ENCODE measurements at regions not wholly inside any gene's neighbourhood (a gene's known extent, or its start where the extent isn't known, plus 50 kb on each side); places are given as distances from the start of the nearest gene placed in this dataset.
"Not testable (repeated sequence)": the region's sequence is repeated elsewhere in the genome, so short reads cannot be mapped to it uniquely, and the experiment has no call there.

DNA sequence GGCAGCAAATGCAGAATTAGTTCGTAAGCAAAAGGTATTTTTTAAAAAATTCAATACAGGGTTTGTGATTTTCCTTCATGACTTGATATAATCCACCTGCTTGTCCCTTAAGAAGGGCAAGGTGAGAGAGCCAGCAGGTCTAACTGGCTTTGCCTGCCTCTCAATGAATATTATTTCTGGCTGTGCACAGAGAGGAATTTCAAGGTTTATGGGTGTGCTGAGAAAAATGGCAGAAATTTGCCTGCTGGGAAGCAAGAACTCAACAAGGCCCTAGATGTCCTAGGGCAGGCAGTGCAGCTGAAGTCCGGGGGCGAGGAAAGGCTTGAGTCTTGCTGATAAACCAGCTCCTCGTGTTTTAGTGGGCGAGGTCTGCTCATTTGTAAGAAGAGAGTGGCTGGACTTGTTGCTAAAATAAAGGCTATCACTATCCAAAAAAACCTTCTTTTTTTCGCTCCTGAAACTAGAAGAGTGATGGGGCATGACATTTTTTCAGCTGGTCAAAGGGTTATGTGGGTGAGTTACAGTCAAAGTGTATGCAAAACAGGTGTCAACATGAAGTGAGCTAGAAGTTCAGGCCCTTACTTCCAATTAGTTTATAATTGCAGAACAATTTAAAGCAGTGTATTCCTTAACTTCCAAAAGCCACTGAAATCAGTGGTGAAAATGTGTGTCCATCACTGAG, 385.8 kb upstream of the KLF6 start:
- POLR2A ChIA-PET, result no interaction called here
- CTCF ChIA-PET, result no interaction called here

DNA sequence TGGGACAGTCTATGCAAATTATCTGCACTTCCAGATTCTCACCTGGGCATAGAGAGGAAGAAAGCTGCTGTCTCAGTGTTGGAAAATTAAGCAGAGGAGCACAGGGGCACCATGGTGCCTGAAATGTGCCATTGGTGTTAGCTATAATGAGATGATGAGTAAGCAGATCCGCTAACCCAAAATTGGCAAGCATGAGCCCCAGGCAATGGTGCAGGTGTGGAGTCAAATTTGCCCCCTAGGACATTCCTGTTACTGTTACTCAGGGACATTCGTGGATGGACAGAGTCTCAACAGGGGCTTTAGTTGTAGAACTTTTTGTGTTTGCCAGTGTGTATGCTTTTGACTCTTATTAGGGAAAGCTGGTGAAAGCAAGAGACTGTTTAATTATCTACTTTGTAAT, 385.2 kb upstream of the KLF6 start:
- ChIA-PET CTCF (no interaction called here), POLR2A (no interaction called here)

DNA sequence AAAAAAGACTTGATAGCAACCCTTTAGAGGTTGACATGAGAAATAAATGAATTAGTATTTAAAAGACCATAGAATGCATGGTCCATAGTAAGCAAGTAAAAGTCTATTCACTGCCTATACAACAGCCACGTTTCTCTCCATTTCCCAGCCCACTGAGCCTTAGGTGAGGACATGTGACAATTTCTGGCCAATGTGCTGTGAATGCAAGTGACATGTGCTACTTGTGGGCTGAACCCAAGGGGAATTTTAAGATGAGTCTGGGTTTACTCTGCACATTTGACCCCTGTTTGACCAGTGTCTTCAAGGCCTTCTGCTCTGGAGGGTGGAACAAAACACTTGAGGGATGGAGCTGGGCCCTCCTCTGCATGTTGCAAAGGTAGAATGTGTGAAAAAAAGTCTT, 384.4 kb upstream of the KLF6 start:
- CTCF ChIA-PET, result no interaction called here
- POLR2A ChIA-PET, result no interaction called here

DNA sequence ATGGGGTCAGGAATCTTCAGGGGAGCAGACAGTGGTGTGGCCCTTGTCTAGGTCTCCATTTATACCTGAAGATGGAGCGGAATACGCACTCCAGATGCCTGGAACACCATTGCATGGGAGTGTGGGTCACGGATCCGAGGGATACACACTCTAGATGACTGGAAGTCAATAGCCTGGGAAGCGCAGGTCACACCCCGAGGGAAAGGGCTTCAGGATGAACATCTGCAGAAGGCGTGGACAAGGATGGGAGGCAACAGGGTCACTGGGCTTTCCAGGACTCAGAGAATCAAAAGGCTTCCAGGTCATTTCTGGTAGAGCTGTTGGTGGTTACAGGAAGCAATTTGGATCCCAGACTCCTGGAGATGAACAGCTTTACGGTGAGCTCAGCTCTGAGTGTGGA, 382.2 kb upstream of the KLF6 start:
- ChIA-PET CTCF (no interaction called here), POLR2A (no interaction called here)

DNA sequence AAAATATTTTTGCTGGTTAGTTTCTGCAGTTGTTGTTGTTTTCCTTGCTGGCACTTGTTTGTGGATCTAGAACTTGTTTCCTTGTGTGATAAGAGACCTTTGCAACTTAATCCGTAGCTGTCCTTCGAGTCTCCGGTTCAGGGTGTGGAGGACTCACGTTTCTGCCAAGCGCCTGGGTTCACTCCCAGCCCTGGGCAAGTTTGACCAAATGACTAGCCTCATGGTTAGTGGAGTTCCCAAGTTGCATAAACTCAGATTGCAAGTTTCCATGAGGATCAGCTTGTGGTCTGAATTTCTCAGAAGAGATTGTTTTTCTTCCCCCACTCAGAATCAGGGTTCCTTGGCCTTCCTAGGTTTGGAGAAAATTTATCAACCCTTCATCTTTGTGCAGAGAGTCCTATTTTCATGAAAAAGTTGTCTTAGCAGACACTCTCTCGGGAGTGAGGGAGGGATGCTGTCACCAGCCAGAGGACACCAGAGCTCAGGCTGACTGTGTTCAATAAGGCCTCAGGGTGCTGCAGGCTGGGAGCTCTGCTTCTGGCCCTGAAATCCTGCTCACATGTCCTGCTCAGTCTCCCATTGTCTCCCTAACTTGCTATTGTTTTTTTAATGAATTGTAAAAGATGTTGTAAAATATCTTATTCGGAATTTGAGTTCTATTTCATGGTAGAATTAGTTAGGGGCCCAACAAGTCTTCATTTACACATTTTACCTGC, 377.7 kb upstream of the KLF6 start:
- ChIA-PET CTCF (no interaction called here), POLR2A (no interaction called here)

DNA sequence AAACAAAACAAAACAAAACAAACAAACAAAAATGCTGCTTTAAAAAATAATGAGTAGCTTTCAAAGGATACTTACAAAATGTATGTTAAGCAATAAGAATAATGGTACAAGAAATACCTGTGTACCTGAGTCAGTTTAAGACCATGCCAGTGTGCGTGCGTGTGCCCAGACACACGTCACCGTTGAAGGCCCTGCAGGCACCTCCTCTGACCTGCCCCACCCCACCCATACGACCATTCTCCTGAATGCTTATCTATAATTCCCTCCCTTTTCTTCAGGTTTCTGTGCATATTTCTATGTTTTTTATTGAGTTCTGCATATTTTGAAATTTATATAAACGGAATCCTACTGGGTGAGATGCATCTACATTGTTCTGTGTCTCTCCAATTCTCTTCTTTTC, 374.2 kb upstream of the KLF6 start:
- ChIA-PET POLR2A (no interaction called here), CTCF (no interaction called here)

DNA sequence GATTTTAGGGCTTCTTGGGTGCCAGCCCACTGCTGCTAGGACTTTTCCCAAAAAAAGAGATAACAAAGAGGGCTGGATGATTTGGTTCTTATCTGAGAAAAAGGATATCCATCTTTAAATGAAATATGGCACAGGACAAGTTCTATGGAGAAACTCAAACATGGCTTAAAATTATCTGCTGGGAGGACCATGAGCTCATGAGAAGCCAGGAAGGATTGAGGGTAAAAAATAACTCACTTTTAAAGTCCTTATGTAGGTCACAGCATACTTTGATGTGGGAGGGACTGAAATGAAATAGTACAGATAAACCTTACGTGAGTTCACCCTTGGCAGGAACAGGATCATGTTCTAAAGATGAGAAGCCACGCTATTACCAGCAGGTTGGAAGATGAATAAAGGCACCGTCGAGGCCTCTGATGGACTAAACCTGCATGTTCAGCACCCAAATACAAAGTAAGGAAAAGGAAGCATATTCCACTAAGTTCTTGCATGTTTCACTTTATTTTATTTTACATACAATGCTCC, 369.2 kb upstream of the KLF6 start:
- CTCF ChIA-PET, result no interaction called here

DNA sequence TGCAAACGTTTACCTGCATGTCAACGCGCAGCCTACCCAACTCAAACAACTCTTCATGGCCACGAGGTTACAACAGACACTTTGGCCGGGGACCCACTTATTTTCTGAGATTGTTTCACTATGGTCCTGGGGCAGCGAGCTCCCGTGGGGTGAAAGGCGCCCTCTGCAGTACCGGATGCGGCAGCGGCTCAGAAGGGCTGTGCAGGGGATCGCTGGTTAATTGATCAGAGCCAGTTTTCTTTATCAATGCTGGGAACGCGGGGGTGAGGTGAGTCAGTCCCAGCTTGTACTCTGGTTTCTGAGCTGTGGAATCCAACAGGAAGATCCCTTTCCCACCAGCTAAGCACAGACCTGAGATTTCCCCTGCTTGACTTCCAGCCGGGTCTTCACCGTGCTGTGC, 366.5 kb upstream of the KLF6 start:
- ChIA-PET CTCF (no interaction called here), POLR2A (no interaction called here)

More for the DNA sequence above, 369.2 kb upstream of the KLF6 start:
- POLR2A ChIA-PET, result no interaction called here

DNA sequence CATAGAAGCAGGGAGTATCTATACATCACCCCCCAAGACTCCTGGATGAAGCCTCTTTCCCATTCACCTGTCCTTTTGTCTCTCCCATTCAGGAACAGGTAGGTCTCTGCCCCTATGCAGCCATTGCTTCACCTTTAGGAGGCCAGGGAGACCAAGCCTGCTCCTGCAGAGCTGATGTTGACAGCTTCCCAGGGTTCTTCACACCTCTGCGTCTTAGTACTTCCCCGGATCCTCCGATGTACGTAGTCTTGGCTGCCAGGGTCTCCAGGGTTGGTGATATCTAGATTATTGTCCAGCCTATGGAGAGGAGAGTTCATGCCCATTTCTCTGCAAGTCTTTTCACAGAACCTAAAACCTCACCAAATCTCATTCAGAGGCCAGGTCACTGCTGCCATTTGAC, 365.7 kb upstream of the KLF6 start:
- CTCF ChIA-PET, result no interaction called here
- POLR2A ChIA-PET, result no interaction called here

DNA sequence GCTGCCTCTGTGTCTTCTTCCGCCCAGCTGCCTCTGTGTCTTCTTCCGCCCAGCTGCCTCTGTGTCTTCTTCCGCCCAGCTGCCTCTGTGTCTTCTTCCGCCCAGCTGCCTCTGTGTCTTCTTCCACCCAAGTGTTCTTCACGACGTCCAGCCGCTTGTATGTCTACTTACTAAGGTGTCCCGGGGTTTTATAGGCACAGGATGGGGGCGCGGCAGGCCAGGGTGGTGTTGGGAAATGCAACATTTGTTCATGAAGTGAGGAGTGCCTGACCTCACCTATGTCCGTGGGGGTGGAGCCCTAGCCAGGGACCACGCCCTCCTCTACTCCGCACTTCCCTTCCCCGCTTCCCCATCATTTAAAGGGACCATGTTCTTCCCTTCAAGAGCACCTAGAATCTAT, 364.5 kb upstream of the KLF6 start:
- POLR2A ChIA-PET, CTCF ChIA-PET: not testable (repeated sequence)

DNA sequence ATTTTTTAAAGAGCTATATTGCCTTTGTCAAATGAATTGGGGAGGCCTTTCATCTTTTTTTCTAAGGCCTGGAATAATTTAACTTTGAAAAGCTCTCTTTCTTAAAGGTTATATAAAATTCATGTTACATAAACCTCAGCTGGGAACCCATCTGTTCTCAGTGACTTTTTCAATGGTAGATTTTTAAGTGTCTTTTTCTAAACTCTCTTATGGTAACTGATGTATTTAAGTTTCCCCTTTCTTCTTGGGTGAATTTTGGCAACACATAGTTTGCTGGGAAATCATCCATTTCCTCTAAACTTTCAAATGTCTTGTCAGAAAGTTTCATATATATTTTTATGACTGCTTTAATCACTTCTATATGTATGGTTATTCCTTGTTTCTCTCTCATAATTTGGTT, 362.2 kb upstream of the KLF6 start:
- ChIA-PET CTCF (no interaction called here), POLR2A (no interaction called here)

DNA sequence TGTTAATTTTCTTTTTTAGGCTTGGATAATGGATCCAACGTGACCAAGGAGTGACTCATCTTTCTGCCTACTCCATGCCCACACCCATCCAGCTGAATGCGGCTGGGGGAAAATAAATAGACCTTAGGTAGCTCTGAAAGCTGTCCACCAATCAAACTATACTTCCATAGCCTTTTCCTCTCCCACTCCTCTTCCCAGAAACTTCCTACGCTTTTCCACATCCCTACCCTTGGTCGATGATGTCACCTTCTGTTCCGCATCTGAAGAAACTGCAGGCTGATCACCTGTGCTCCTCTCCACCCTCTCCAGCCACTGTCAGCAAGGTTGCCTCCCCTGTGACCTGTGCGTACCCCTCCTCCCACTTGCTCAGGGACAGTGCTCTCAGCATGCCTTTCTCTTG, 359.8 kb upstream of the KLF6 start:
- CTCF ChIA-PET, result no interaction called here
- POLR2A ChIA-PET, result no interaction called here

DNA sequence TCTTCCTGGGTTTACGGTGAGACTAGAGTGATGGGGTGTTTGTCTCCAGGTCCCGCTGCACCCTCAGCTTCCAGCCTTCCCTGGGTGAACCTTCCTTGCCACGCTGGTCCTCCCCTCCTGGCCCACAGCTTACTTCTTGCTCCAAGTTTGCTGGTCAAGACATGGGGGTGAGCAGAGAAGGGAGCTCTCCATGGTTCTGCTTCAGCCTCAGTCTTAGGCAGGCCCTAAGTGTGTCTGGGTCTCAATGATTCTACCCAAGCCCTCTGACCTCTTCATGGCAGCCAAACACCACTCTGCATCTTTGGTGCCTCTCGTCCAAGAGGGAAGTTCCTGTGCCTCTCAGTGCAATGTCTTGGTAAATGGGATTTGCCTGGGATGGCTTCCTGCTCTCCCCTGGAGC, 356.5 kb upstream of the KLF6 start:
- CTCF ChIA-PET, result no interaction called here
- POLR2A ChIA-PET, result no interaction called here

DNA sequence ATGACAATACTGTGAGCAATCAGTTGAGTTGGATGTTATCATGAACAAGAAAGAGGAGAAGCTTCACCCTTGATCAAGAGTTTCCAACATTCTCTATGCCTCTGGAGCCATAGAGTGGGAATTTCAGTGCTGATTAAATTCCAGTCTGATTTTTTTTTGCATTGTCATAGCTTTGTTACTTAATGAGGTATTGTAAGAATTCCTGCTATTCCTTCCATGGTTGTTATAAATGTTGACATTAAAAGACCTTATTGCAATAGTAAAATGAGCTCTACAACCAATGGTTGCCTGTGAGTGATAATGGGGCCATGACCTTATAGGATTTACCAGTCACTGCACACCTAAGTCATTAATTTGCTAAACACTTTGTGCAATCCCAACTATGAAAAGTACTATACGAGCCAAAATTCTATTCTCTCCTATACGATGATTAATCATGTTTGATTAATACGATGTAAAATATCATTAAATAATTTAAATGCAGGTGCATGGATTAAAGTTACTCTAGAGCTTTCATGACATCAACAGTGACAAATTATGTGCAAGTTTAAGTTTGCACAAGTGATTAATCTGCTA, 353.2 kb upstream of the KLF6 start:
- ChIA-PET POLR2A (no interaction called here), CTCF (no interaction called here)

DNA sequence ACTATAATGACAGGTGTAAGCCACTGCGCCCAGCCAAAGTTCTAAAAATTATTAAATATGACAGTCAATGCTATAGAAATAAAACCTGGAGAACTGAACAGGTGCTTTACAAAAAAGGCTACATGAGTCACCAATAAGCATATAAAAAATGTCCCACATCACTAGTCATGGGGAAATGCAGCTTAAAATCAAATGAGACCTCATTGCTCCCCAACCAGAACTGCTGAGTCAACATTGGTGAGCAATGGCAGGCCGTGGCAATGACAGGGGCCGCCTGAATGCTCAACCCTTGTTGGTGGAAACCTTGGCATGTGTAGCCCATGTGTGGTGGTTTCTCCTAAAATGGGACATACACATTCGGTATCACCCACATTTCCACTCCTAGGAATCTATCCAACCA, 352.3 kb upstream of the KLF6 start:
- CTCF ChIA-PET, result no interaction called here
- POLR2A ChIA-PET, result no interaction called here

DNA sequence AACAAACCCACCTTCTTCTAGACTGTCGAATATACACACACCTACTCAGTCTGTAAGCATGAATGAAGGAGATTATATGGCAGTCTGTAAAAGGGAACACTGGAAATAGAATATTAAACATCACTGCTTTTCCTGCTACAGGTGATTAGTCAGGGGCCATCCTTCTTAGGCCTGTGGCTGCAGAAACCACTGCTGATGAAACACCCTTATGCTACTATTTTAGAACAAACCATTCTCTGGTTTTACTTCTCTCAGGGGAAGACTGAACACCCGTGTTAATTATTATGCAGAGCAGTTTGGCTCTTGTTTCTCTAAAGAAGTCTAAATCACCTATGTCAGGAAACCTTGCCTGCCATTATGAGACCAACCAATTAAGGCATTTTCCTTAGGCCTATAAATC, 351.1 kb upstream of the KLF6 start:
- POLR2A ChIA-PET, result no interaction called here
- CTCF ChIA-PET, result no interaction called here

DNA sequence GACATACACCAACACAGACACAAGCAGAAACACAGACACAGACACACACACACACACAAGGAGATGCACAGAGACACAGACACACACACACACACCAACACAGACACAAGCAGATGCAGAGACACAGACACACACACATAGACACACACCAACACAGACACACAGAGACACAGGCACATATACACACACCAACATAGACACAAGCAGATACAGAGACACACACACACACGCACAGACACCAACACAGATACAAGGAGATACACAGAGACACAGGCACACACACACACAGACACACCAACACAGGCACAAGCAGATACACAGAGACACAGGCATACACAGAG, 347.2 kb upstream of the KLF6 start:
- ChIA-PET POLR2A (interaction anchor here (0.6 to 0.7 kb wide), 3 partner anchors 115 to 374 kb away, joined by 3 to 7 read pairs (median 4); no protein-coding TSS in a partner anchor), CTCF (interaction anchor here (0.6 kb wide), 2 partner anchors 96 to 323 kb away, joined by 3 read pairs; no protein-coding TSS in a partner anchor)

DNA sequence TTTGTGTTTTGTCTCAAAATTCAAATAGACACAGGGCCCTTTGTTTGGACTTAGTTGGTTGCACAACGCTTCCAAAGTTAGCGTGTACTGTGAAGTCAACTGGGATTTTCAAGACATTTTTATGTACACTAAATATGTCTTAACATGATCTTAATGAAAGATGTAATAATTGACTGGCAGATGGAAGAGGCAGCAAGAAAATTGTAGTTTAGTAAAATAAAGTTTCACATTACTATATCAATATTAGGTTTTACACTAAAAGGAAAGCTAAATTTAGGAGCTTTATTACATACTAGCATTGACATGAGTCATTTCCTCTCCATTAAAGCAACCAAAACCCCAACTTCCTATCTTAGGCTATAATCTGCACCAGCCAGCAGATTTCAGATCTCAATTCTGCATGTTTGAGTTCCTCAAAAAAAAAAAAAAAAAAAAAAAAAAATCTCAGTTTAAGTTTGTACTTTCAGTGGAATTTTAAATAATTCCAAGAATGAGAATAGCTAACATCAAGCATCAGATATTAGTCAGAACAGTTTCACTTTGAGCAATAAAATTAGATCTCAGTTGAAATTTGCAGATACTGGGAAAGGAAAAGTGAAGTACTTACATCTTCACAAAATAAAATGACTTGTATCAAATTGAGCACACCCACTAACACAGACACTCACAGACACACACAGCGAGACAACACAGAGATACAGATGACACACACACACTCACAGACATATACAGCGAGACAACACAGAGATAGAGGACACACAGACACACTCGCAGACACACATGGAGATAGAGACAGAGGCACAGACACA, 346.6 kb upstream of the KLF6 start:
- POLR2A ChIA-PET, result interaction anchor here (0.6 to 1.0 kb wide), 7 partner anchors 103 to 373 kb away, joined by 3 to 7 read pairs (median 3); no protein-coding TSS in a partner anchor
- CTCF ChIA-PET, result interaction anchor here (0.6 to 1.5 kb wide), 4 partner anchors 97 to 322 kb away, joined by 3 to 6 read pairs (median 3); no protein-coding TSS in a partner anchor

DNA sequence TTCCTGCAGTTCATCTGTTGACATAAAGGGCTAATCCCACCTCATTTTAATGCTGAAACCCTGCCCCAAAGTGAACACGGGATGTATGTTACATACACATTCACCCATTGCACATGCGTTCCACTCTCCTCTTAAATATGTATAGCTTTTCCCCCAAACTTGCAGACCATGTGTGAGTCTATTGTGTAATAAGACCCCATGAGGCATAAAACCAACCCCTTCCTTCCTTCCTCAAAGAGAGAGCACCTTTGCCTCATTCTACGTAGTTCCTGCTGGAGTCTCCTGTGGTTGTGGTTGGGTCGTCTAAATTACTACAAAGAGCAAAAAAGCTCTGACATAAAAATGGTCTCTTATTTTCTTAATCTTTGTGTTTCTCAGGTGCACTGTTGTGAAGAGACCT, 345.7 kb upstream of the KLF6 start:
- CTCF ChIA-PET, result interaction anchor here (1.5 kb wide), 1 partner anchor 264 kb away, joined by 6 read pairs; no protein-coding TSS in a partner anchor
- POLR2A ChIA-PET, result no interaction called here

DNA sequence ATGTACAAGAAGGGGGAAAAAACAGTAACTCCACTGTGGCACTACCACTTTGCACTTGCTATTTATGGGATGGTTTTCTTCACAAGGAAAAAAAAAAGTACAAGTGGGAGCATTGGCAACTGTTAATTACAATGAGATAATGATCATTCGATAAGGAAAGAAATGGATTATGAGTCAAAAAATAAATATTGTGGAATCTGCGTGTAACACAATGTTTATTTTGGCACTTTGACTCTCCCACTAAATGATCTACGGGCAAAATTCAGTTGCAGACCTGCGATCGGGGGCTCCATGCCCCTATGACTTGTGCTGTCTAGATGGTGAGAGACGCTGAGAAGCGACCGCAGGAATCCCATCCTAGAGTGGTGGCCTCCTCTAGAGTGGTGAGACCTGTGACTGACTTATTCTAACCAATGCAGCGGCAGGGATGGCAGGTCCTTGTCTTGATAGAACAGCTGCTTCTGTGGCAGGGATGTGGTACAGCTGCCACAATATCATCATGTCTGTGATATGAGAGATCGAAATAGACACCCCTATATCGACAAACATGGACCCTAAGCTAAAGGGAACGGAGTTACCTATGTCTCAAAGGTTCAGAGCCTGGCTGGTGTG, 345.0 kb upstream of the KLF6 start:
- ChIA-PET CTCF (interaction anchor here (1.5 kb wide), 1 partner anchor 264 kb away, joined by 6 read pairs; no protein-coding TSS in a partner anchor), POLR2A (no interaction called here)

Measured in activated CD8-positive, alpha-beta memory T cell treated with anti-CD3 and anti-CD28 coated beads for 36 hours (primary cell).